HEK293T (cell line): ENCODE measurements at regions not wholly inside any gene's neighbourhood (a gene's known extent, or its start where the extent isn't known, plus 50 kb on each side); places are given as distances from the start of the nearest gene placed in this dataset.

ENCODE experiments used
- ARNT ChIP-seq: fragments of 450-650 bp; IDR thresholded peaks from 2 replicates; pipeline ENCODE4 v1.6.1; 2017; ENCODE audit warnings: mild to moderate bottlenecking
- BHLHE40 ChIP-seq: fragments of 450-650 bp; IDR thresholded peaks from 2 replicates; pipeline ENCODE4 v1.6.1; 2016; ENCODE audit warnings: mild to moderate bottlenecking, moderate library complexity, borderline replicate concordance
- FOXA1 ChIP-seq: fragments of 450-650 bp; IDR thresholded peaks from 2 replicates; pipeline ENCODE4 v1.6.1; 2016; ENCODE audit warnings: mild to moderate bottlenecking
- FOXM1 ChIP-seq: fragments of 450-650 bp; IDR thresholded peaks from 2 replicates; pipeline ENCODE4 v1.6.1; 2017; ENCODE audit warnings: mild to moderate bottlenecking, borderline replicate concordance
- LEF1 ChIP-seq: fragments of 450-650 bp; IDR thresholded peaks from 2 replicates; pipeline ENCODE4 v1.6.1; 2017; ENCODE audit warnings: mild to moderate bottlenecking, borderline replicate concordance
- NFRKB ChIP-seq: fragments of 450-650 bp; IDR thresholded peaks from 2 replicates; pipeline ENCODE4 v1.6.1; 2016; ENCODE audit warnings: mild to moderate bottlenecking, moderate library complexity
- SP1 ChIP-seq: fragments of 450-650 bp; IDR thresholded peaks from 2 replicates; pipeline ENCODE4 v1.6.1; 2017
- SUZ12 ChIP-seq: fragments of 450-650 bp; IDR thresholded peaks from 2 replicates; pipeline ENCODE4 v1.6.1; 2016; ENCODE audit warnings: mild to moderate bottlenecking
- TARDBP ChIP-seq: fragments of 450-650 bp; IDR thresholded peaks from 2 replicates; pipeline ENCODE4 v1.6.1; 2016
- ZNF384 ChIP-seq: fragments of 450-650 bp; IDR thresholded peaks from 2 replicates; pipeline ENCODE4 v1.6.1; 2016

GRCh38 chr5:8628521-8628920 lies 759.6 kb downstream of the MTRR start:
- no peak for TF ChIP-seq SP1
- no peak for TF ChIP-seq FOXA1
- no peak for TF ChIP-seq TARDBP
- no peak for TF ChIP-seq ARNT
- TF ChIP-seq FOXM1: no peak
- no peak for TF ChIP-seq SUZ12
- no peak for TF ChIP-seq BHLHE40
- TF ChIP-seq NFRKB: no peak
- no peak for TF ChIP-seq ZNF384
- no peak for TF ChIP-seq LEF1
